Activated naive CD4-positive, alpha-beta T cell treated with anti-CD3 and anti-CD28 coated beads for 36 hours (primary cell): ENCODE measurements at regions not wholly inside any gene's neighbourhood (a gene's known extent, or its start where the extent isn't known, plus 50 kb on each side); places are given as distances from the start of the nearest gene placed in this dataset.
A peak's percentile ranks its signal among the peaks of the same experiment; 100 is the strongest.

Experiments used
- CTCF ChIA-PET: fragments of 350-600 bp; sonication (Branson Sonifier 250); formaldehyde crosslinking; loops from one replicate; lab custom pipeline; 2021; ENCODE audit warnings: antibody characterized with exemption; lab: Charles Lee
- DNase-seq: peaks from one replicate; pipeline ENCODE4 v3.0.0-alpha.2; 2020
- H3K27ac Mint-ChIP-seq: one replicate; pipeline ENCODE4 v1.8.0; 2021; ENCODE audit warnings: mild to moderate bottlenecking, mixed read lengths
- H3K27me3 Mint-ChIP-seq: one replicate; pipeline ENCODE4 v1.8.0; 2021; ENCODE audit warnings: low read depth, mixed read lengths
- H3K36me3 Mint-ChIP-seq: one replicate; pipeline ENCODE4 v1.8.0; 2021; ENCODE audit warnings: low read depth, mixed read lengths
- H3K4me1 Mint-ChIP-seq: one replicate; pipeline ENCODE4 v1.8.0; 2021; ENCODE audit warnings: low read depth, mixed read lengths
- H3K4me3 Mint-ChIP-seq: one replicate; pipeline ENCODE4 v1.8.0; 2021; ENCODE audit warnings: mild to moderate bottlenecking, moderate library complexity, mixed read lengths
- H3K9me3 Mint-ChIP-seq: one replicate; pipeline ENCODE4 v1.8.0; 2021; ENCODE audit warnings: mixed read lengths
- intact Hi-C: fragments of 100-400 bp; cut with micrococcal nuclease; formaldehyde crosslinking; loops from one replicate; pipeline ENCODE4 v1.15.1; 2023

GRCh38 chr6:166046226-166046625 is 121.4 kb downstream of the TBXT start:
- H3K9me3 Mint-ChIP-seq, result peaks cover 2% of the 10 kb centered on the region
- no peak for DNase-seq
- H3K27ac Mint-ChIP-seq, result no peak overlapping the region
- H3K36me3 Mint-ChIP-seq, result no peaks in the 10 kb centered on the region
- peaks cover 16% of the 10 kb centered on the region for H3K27me3 Mint-ChIP-seq
- H3K4me3 Mint-ChIP-seq, result no peak overlapping the region
- CTCF ChIA-PET, result no interaction called here
- intact Hi-C loops, result no loop called here
- H3K4me1 Mint-ChIP-seq, result no peaks in the 10 kb centered on the region

GRCh38 chr6:166045860-166046200 is 121.8 kb downstream of the TBXT start:
- CTCF ChIA-PET, result no interaction called here
- H3K4me1 Mint-ChIP-seq, result no peaks in the 10 kb centered on the region
- H3K27me3 Mint-ChIP-seq, result peaks cover 16% of the 10 kb centered on the region
- H3K9me3 Mint-ChIP-seq, result peaks cover 2% of the 10 kb centered on the region
- no peak for DNase-seq
- H3K4me3 Mint-ChIP-seq, result no peak overlapping the region
- H3K27ac Mint-ChIP-seq, result no peak overlapping the region
- H3K36me3 Mint-ChIP-seq, result no peaks in the 10 kb centered on the region
- intact Hi-C loops, result no loop called here

GRCh38 chr6:166045173-166045859 is 122.3 kb downstream of the TBXT start:
- Mint-ChIP-seq H3K4me3 (no peak overlapping the region), H3K9me3 (no peaks in the 10 kb centered on the region), H3K27me3 (peaks cover 14% of the 10 kb centered on the region), H3K4me1 (no peaks in the 10 kb centered on the region), H3K36me3 (no peaks in the 10 kb centered on the region), H3K27ac (no peak overlapping the region)
- CTCF ChIA-PET, result interaction anchor here (1.0 kb wide), 1 partner anchor 53 kb away, joined by 3 read pairs; no protein-coding TSS in a partner anchor
- no peak for DNase-seq
- intact Hi-C loops, result no loop called here

GRCh38 chr6:166041277-166041676 is 126.4 kb downstream of the TBXT start:
- Mint-ChIP-seq H3K9me3 (peaks cover 13% of the 10 kb centered on the region), H3K27me3 (peaks cover 11% of the 10 kb centered on the region), H3K36me3 (no peaks in the 10 kb centered on the region), H3K4me1 (no peaks in the 10 kb centered on the region), H3K27ac (no peak overlapping the region), H3K4me3 (no peak overlapping the region)
- intact Hi-C loops, result no loop called here
- DNase-seq, result no peak
- CTCF ChIA-PET, result no interaction called here

GRCh38 chr6:166040292-166040691 is 127.4 kb downstream of the TBXT start:
- no peak for DNase-seq
- peaks cover 13% of the 10 kb centered on the region for H3K9me3 Mint-ChIP-seq

GRCh38 chr6:166036316-166037095 is 131.1 kb downstream of the TBXT start:
- H3K4me3 Mint-ChIP-seq, result no peak overlapping the region
- intact Hi-C loops, result no loop called here
- H3K27ac Mint-ChIP-seq, result no peak overlapping the region
- CTCF ChIA-PET, result no interaction called here
- H3K36me3 Mint-ChIP-seq, result no peaks in the 10 kb centered on the region
- H3K27me3 Mint-ChIP-seq, result no peaks in the 10 kb centered on the region
- H3K9me3 Mint-ChIP-seq, result peaks cover 13% of the 10 kb centered on the region
- DNase-seq, result no peak
- no peaks in the 10 kb centered on the region for H3K4me1 Mint-ChIP-seq

More at GRCh38 chr6:166040292-166040691, 127.4 kb downstream of the TBXT start:
- peaks cover 11% of the 10 kb centered on the region for H3K27me3 Mint-ChIP-seq
- no peak overlapping the region for H3K4me3 Mint-ChIP-seq
- H3K4me1 Mint-ChIP-seq, result no peaks in the 10 kb centered on the region
- no peak overlapping the region for H3K27ac Mint-ChIP-seq
- no peaks in the 10 kb centered on the region for H3K36me3 Mint-ChIP-seq
- CTCF ChIA-PET, result no interaction called here
- intact Hi-C loops, result no loop called here

GRCh38 chr6:166032366-166033200 is 135.1 kb downstream of the TBXT start:
- H3K4me3 Mint-ChIP-seq, result no peak overlapping the region
- DNase-seq, result no peak
- CTCF ChIA-PET, result no interaction called here
- no peak overlapping the region for H3K27ac Mint-ChIP-seq
- intact Hi-C loops, result no loop called here
- no peaks in the 10 kb centered on the region for H3K27me3 Mint-ChIP-seq
- H3K9me3 Mint-ChIP-seq, result no peaks in the 10 kb centered on the region
- no peaks in the 10 kb centered on the region for H3K36me3 Mint-ChIP-seq
- H3K4me1 Mint-ChIP-seq, result no peaks in the 10 kb centered on the region

GRCh38 chr6:166031275-166031674 is 136.4 kb downstream of the TBXT start:
- Mint-ChIP-seq H3K9me3 (no peaks in the 10 kb centered on the region), H3K27me3 (no peaks in the 10 kb centered on the region), H3K4me1 (no peaks in the 10 kb centered on the region), H3K36me3 (no peaks in the 10 kb centered on the region), H3K27ac (no peak overlapping the region), H3K4me3 (no peak overlapping the region)
- CTCF ChIA-PET, result no interaction called here
- intact Hi-C loops, result loop anchor here (2.0 kb wide), 1 partner anchor 76 kb away; no protein-coding TSS in a partner anchor
- no peak for DNase-seq

GRCh38 chr6:166029506-166029905 is 138.1 kb downstream of the TBXT start:
- intact Hi-C loops, result no loop called here
- Mint-ChIP-seq H3K4me1 (no peaks in the 10 kb centered on the region), H3K27me3 (no peaks in the 10 kb centered on the region), H3K9me3 (no peaks in the 10 kb centered on the region), H3K27ac (no peak overlapping the region), H3K4me3 (no peak overlapping the region), H3K36me3 (no peaks in the 10 kb centered on the region)
- peak; percentile 31 for DNase-seq
- CTCF ChIA-PET, result interaction anchor here (0.7 kb wide), 1 partner anchor 77 kb away, joined by 3 read pairs; no protein-coding TSS in a partner anchor

GRCh38 chr6:166027761-166028160 is 139.9 kb downstream of the TBXT start:
- CTCF ChIA-PET, result no interaction called here
- DNase-seq, result no peak
- intact Hi-C loops, result no loop called here

GRCh38 chr6:166026586-166027126 is 141.0 kb downstream of the TBXT start:
- no peak overlapping the region for H3K4me3 Mint-ChIP-seq
- H3K4me1 Mint-ChIP-seq, result no peaks in the 10 kb centered on the region
- DNase-seq, result no peak
- H3K36me3 Mint-ChIP-seq, result no peaks in the 10 kb centered on the region
- CTCF ChIA-PET, result no interaction called here
- intact Hi-C loops, result no loop called here
- H3K27me3 Mint-ChIP-seq, result no peaks in the 10 kb centered on the region
- H3K9me3 Mint-ChIP-seq, result no peaks in the 10 kb centered on the region
- no peak overlapping the region for H3K27ac Mint-ChIP-seq

More at GRCh38 chr6:166027761-166028160, 139.9 kb downstream of the TBXT start:
- Mint-ChIP-seq H3K27ac (no peak overlapping the region), H3K4me1 (no peaks in the 10 kb centered on the region), H3K27me3 (no peaks in the 10 kb centered on the region), H3K36me3 (no peaks in the 10 kb centered on the region), H3K9me3 (no peaks in the 10 kb centered on the region), H3K4me3 (no peak overlapping the region)
